ENCODE measurements at regions not wholly inside any gene's neighbourhood (a gene's known extent, or its start where the extent isn't known, plus 50 kb on each side); places are given as distances from the start of the nearest gene placed in this dataset.

DNA sequence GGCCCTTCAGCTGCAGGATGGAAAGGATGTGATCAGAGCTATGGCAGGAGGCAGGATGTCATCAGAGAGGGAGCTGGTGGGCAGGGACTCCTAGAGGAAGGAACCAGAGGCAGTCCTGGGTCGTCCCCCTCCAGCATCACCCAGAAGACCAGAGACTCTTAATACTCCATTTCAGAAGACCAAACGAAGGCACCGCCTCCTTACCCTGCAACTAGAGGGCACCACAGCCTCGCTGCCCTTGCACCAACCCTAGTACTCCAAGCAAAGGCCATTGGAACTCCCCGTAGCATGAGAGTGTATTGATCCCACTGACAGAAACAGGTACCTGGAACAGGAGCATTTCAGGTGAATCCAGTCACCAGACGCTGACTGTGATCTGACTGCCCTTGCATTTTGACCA is 598.1 kb downstream of the NPHP4 start:
- DNase-seq (ENCODE audit: low read depth), result no peak
- no peak overlapping the region for H3K4me3 ChIP-seq (ENCODE audit: low read depth, low read length)

DNA sequence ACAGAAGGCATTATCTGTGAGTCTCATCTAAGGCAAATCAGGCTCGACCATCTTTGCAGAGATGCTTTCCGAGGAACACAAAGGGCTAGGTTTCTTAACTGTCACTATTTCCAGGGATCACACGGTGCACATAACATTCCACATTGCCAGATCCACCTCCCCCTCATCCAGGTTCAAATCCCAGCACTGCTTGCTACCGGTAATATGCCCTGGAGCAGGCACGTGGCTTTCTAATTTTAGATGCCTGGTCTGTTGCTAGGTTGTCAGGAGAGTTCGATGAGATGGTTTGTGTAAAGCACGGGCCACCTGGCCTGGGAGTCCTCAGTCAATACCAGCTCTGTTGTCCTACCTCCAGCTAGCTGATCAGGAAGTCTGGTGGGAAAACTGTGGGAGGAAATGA is 598.6 kb downstream of the NPHP4 start:
- DNase-seq (ENCODE audit: low read depth), result no peak
- H3K4me3 ChIP-seq (ENCODE audit: low read depth, low read length), result no peak overlapping the region

DNA sequence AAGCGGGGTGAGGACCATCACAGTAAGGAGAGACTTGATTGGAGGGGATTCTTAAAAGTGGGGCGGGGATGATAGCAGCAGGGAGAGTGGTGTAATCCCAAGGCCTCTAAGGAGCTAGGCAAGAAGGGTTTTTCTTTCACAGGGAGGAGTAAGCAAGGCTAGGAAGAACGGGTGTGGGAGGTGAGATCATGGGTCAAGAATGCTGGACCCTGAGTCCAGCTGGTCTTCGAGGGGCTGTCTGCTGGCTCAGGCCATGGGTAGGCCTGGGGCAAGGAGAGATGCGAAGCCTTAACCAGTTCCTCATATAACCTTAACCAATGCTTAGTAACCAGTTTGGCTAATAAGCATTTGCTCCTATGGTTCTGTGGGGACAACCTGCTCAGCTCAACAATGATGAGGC is 599.1 kb downstream of the NPHP4 start:
- no peak overlapping the region for H3K4me3 ChIP-seq (ENCODE audit: low read depth, low read length)
- DNase-seq (ENCODE audit: low read depth), result no peak

DNA sequence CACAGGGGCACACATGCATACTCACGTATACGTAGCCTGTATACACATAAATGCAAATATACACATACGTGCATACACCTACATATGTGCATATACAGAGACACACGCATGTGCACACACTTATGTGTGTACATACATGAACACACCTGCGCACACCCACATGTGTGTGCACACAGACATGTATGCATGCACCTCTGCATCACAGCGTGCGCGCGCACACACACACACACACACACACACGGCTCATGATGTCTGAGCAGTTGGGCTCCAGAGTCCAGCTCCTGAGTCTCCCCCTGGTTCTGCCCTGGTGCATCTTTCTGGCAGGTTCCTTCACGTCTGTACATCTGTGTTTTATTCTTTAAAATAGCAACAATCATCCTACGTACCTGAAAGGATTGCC is 600.5 kb downstream of the NPHP4 start:
- no peak for DNase-seq (ENCODE audit: low read depth)
- H3K4me3 ChIP-seq (ENCODE audit: low read depth, low read length), result no peak overlapping the region

DNA sequence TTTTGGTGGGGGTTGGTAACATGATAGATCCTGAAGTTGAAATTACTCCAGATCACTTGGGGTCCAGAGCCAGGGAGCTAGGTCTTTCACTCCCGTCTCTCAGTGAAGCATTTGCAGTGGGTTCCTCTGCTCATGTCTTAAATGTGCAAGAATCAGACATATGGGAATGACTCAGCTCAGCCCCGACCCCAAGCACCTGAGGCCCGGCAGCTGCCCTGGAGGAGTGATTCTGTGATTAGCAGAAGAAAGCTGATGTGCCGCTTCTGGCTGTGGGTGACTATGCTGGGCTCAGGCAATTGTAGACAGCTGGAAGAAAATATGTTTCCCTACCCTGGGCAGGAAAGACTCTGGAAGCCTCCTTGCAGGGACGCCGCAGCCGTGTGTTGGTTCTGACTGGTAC is 601.7 kb downstream of the NPHP4 start:
- DNase-seq (ENCODE audit: low read depth), result no peak

DNA sequence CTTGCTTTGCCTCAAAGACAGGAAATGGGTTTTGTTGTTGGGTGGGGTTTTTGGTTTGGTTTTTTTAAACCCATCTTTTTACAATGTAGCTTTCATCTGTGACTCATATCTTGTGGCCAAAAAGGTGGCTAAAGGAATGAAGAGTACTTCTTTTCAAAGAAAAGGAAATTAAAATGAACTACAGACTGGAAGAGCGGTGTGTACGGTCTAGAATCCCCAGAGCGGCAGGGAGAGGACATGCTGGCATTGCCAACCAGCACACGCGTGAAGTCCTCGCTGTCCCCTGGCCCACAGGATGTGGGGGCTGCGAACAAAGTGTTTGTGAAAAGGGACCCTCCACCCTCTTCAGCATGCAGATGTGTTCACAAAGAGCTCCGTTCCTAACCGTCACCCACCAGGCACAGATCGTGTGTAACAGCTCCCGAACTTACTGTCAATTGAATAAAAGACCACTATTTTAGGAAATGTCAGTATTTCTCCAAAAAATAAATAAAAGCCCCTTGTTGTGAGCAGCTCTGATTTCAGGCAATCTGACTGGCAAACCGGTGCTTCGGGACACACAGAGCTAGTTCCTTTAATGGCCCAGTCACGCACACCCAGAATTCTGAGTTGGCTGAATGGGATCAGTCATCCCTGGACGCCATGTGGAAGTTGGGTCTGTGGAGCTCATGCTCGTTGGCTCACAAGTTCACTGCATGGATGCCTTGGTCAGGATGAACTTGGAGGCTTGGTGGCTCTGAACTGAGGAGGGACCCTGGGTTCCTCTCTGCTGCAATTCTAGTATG is 602.9 kb downstream of the NPHP4 start:
- no peak overlapping the region for H3K4me3 ChIP-seq (ENCODE audit: low read depth, low read length)
- no peak for DNase-seq (ENCODE audit: low read depth)

More for the DNA sequence above, 601.7 kb downstream of the NPHP4 start:
- H3K4me3 ChIP-seq (ENCODE audit: low read depth, low read length), result no peak overlapping the region

DNA sequence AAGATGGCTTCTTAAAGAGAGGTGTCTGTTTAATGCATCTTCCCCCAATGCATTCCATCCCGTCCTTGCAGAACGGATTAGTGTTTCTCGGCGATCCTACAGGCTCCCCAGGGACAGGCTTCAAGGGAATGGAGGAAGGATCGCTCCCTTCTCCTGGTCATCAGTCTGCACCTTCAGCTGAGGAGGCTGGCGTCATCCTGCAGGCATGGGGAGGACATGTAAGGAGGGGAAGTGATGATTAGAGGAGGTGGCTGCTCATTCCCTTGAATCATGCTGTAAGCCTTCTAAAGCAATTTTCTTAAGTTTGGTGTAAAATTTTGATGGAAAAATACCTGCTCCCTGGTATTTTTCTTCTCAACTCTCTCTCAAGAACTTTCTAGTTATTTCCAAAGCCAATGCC is 603.6 kb downstream of the NPHP4 start:
- DNase-seq (ENCODE audit: low read depth), result no peak
- no peak overlapping the region for H3K4me3 ChIP-seq (ENCODE audit: low read depth, low read length)

DNA sequence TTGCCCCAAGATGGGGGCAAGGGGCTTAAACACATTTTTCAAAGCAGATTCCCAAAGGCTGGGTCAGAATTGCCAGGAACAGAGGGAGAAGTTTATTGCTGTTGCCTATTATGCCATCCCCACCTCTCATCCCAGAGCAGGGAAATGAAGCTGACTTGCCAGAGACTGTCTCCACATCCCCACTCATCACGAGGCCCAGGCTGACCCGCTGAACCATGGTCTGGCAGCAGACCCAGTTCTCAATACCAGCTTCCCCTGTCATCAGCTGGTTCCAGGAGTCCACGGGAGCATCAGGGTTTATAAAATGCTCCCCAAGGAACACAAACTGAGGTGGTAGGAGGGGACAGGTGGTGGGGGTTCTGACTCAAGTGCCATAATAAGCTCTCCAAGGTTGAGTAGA is 605.9 kb downstream of the NPHP4 start:
- no peak for DNase-seq (ENCODE audit: low read depth)
- H3K4me3 ChIP-seq (ENCODE audit: low read depth, low read length), result no peak overlapping the region

DNA sequence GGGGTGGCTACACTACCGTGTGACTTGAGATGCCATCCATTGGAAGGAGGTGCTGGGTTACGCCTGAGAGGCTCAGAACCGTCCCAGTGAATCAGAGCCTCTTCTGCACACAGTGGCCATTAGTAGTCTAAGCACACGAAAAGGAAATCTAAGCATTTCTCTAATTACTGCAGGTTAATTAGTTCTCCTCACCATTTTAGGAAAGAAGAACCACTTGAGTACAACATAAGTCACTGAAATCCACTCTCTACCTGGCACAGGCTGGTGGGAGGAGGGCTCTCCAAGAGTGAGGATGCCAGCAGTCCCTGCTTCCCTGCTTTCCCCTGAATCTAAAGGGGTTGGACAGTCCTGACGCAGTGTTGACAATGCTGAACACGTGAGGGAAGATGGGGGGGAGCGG is 606.3 kb downstream of the NPHP4 start:
- no peak for DNase-seq (ENCODE audit: low read depth)

DNA sequence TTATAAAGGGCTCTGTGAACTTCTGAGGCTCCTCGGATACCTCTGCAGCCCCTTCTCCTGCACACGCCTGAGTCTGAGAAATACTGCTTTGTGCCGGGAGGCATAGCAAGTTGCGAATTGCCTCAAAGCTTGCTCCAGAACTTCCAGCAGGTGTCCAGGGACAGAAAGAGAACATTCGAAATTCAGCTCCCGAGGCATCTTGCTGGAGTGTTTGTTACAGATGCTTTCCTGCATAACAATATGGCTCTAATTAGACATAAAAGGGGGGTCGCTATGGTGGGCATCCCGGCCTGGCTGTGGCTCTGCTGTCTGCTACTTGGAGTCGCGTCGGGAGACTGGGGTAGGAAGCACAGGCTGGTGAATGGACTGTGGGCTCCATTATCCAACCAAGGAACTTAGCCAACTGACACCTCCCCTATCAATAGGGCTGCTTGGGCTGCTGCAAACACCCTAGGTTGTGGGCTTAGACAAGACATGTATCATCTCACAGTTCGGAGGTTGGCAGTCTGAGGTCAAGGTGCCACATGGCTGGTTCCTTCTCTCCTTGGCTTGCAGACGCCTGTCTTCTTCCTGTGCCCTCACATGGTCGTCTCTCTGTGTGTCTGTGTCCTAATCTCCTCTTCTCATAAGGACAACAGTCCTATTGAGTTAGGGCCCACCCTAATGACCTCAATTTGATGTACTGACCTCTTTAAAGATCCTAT is 607.0 kb downstream of the NPHP4 start:
- H3K4me3 ChIP-seq (ENCODE audit: low read depth, low read length), result no peak overlapping the region
- no peak for DNase-seq (ENCODE audit: low read depth)

More for the DNA sequence above, 606.3 kb downstream of the NPHP4 start:
- H3K4me3 ChIP-seq (ENCODE audit: low read depth, low read length), result no peak overlapping the region

DNA sequence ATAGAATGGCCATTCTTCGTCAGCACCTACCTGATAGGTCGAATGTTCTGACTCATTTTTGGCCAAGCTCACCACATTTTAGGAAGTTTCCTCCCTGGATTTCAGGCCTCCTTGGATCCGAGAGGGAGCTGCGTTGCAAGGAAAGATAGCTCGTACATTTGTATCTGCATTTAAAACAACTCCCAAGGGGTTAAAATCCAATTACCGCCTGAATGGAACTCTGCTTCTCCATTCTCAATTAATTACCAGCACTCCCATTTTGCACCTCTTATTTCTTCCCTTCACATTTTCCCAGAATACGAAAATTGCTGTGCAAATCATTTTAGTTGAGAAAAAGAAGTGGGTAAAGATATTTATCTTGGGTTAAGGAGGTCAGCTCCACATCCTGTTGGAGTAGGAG is 610.7 kb downstream of the NPHP4 start:
- no peak overlapping the region for H3K4me3 ChIP-seq (ENCODE audit: low read depth, low read length)
- no peak for DNase-seq (ENCODE audit: low read depth)

DNA sequence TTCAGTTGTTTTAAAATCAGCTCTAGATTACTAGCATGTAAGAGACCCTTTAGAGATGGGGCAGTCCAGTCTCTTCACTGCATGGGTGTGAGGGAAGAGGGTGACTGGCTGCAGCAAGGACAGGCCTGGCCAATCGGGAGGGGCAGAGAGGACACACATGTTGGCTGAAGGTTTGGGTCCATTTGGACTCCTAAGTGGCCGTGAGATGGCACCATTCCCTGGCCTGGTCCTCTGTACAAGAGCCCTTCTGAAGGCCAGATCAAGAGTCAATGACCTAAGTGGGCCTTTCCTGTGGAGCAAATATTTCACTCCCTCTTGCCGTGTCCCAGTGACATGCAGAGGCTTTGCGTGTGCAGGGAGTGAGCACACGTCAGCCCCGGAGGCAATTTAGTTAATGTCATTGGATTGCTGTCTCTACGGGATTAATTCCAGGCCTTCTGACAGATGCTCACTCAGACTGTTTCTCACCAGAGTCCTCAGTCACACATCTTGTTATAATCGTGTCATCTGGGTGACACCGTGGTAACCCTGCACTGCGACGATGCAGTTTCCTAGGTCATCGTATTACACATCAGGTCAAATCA is 613.0 kb downstream of the NPHP4 start:
- no peak overlapping the region for H3K4me3 ChIP-seq (ENCODE audit: low read depth, low read length)
- no peak for DNase-seq (ENCODE audit: low read depth)

DNA sequence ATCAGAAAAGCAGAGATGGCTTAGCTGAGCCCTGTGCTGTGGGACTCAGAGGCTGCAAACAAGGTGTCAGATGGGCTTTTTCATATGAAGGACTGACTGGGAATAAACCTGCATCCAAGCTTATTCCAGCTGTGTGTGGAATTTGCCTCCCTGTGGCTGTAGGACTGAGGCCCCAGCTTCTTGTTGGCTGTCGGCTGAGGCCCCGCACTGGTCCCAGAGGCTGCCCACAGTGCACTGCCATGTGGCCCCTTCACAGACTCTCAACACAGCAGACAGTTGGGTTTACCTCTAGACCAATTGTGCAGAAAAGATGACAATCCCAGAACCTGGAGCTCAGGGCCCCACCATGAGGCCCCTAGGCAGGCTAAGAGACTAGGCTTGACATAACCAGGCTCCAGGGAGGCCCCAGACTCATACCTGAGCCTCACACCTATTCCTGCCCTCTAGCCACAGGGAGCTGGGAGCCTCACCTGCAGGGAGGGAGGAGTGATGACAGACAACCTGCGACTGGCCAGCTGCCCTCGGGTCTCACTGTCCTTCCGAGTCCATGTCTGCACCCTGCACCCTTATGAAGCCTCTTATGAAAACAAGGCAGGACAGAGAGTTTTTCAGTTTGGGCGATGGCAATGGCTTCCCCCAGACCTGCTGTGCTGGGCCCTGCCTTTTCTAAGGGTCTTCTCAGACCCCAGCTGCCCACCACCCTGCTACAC is 615.5 kb downstream of the NPHP4 start:
- DNase-seq (ENCODE audit: low read depth), result no peak
- H3K4me3 ChIP-seq (ENCODE audit: low read depth, low read length), result no peak overlapping the region

DNA sequence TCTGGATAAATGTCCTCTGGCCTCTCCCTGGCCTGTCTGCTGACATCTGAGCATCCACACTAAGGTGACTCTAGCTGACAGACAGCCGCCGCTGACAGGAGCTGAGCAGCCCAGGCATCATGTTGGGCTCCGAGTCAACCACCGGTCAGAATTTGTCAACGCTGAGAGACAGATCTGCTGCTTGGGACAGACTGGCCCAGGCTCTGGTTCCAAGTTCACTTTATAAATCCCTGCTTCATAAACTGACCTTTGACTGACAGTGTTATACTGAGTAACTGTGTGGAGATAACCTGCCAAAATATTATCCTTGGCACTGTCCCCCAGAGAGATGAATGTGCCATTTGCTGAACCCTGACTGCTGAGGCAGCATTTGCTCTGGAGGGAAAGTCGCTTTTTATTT is 616.7 kb downstream of the NPHP4 start:
- DNase-seq (ENCODE audit: low read depth), result no peak
- no peak overlapping the region for H3K4me3 ChIP-seq (ENCODE audit: low read depth, low read length)

DNA sequence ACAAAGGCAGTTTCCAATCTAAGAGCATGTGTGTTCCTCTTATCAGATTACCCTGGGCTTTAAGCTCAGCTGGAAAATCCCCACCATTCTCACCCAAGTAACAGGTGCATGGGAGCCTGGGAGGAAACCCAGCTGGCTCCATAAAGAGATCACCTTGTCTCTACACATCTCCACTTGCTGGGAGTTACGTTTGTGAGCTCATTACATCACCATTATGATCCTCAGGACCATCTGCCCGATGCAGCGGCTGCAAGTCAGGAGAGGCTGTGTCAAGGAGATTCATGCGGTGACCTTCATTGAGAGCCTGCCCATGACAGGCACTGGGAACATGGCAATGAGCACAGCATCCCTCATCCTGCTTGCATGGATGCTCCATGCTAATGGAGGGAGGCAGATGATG is 618.0 kb downstream of the NPHP4 start:
- no peak overlapping the region for H3K4me3 ChIP-seq (ENCODE audit: low read depth, low read length)
- no peak for DNase-seq (ENCODE audit: low read depth)

DNA sequence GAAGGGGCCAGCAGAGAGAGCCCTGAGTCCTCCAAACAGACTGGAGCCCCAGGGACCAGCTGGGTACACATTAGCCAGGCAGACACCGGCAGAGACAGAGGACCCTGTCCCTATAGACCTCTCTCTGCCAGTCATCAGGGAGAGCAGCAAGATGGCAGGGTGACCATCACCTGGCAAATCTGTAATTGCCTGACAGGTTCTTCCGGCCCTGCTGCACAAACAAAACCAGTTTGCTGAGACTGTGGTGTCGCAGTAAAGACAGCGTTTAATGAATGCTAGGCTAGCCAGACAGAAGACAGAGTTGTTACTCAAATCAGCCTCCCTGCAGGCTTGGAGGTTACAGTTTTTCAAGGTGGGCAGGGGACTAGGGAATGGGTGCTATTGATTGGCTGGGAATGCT is 618.9 kb downstream of the NPHP4 start:
- no peak for DNase-seq (ENCODE audit: low read depth)
- no peak overlapping the region for H3K4me3 ChIP-seq (ENCODE audit: low read depth, low read length)

DNA sequence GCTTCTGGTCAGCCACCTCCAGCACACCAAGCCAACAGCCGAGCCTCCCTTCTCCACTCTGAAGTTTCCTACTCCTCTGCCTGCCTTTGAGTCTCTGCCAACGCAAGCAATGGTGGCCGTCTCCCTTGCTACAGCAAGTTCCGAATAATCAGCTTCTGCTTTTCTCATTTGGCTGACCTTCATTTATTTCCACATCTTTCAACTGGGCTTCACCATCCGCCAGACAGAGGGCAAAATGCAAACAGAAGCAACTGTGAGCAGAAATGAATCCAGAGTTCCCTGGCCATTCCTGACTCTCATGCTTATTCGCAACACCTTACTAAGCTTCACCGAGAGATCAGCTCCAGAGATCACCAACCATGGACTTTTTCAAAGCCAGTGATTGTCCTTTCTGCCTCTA is 621.0 kb downstream of the NPHP4 start:
- H3K4me3 ChIP-seq (ENCODE audit: low read depth, low read length), result no peak overlapping the region
- no peak for DNase-seq (ENCODE audit: low read depth)

DNA sequence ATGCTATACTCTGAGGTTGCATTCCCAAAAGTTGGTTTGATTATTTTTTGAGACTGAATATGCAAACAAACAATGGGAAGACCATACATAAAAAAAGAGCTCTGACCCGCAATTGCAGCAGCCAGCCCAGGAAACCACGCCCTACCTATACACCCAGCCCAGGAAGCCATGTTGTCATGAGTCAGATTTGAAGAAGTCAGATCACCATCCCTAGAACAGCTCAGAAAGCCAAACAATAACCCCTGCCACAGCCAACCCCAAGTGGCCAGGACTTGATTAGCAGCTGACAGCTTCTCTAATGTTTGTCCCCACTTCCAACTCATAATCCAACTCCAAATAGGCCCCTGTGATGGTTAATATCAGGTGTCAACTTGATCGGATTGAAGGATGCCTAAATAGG is 621.9 kb downstream of the NPHP4 start:
- DNase-seq (ENCODE audit: low read depth), result no peak
- no peak overlapping the region for H3K4me3 ChIP-seq (ENCODE audit: low read depth, low read length)

DNA sequence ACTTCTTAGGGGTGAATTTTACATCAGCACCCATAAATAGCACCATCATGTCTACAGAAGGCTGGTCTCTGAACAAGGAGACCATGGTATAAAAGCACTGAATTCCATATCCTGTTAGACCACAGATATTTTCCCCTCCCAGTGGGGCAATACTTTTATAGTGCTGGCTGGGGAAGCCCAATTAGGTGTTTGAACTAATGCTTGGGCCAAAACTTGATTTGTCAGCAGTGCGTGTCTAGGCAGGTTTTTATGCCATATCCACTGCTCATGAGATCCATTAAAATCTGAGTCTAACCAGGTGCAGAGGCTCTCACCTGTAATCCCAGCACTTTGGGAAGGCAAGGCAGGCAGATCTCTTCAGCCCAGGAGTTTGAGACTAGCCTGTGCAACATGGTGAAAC is 623.0 kb downstream of the NPHP4 start:
- DNase-seq (ENCODE audit: low read depth), result no peak
- no peak overlapping the region for H3K4me3 ChIP-seq (ENCODE audit: low read depth, low read length)

DNA sequence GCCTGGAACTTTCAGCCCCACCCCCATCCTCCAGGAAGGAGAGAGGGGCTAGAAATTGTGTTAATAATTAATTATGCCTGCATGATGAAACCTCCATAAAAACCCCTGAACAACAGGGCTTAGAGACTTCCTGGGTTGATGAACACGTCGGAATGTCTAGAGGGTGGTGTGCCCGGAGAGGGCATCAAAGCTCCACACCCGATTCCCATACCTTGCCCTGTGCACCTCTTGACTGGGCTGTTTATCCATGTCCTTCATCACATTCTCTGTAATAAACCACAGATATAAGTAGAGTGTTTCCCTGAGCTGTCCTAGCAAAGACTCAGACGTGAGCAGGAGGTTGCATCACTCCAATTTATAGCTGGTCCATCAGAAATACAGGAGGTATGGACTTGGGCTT is 624.0 kb downstream of the NPHP4 start:
- H3K4me3 ChIP-seq (ENCODE audit: low read depth, low read length), result no peak overlapping the region
- no peak for DNase-seq (ENCODE audit: low read depth)
